ENCODE measurements at regions not wholly inside any gene's neighbourhood (a gene's known extent, or its start where the extent isn't known, plus 50 kb on each side); places are given as distances from the start of the nearest gene placed in this dataset.

- BruUV-seq (replicated peaks) = no TSS peak
- no peaks in the 10 kb centered on the region for H3K9me3 ChIP-seq (ENCODE audit: control insufficient read depth, insufficient read depth, low read depth, low read length)
- intact Hi-C loops (cut with micrococcal nuclease; ENCODE audit: unreplicated experiment) (no loop called here), in situ Hi-C loops (cut with HindIII; ENCODE audit: low pct_unique_long_range_greater_than_20kb, low sequenced_read_pairs) (no loop called here)
- ChIA-PET POLR2A (no interaction called here), CTCF (no interaction called here)
- H3K27me3 ChIP-seq (ENCODE audit: control insufficient read depth, insufficient read depth, low read length) = no peaks in the 10 kb centered on the region
- no peaks in the 10 kb centered on the region for H3K36me3 ChIP-seq (ENCODE audit: control insufficient read depth, insufficient read depth, low read length)
- H3K4me3 ChIP-seq (ENCODE audit: low read depth in 2 of 2, low read length in 2 of 2) = no peak overlapping the region
- no peaks in the 10 kb centered on the region for H3K4me1 ChIP-seq (ENCODE audit: control insufficient read depth, insufficient read depth, low read length)
- no peak for DNase-seq (ENCODE audit: low read depth, low spot score)
- ATAC-seq = no peak
- no peak for TF ChIP-seq POLR2AphosphoS5 (IDR thresholded peaks at IDR 0.05; ENCODE audit: low read depth, low read length)
- TF ChIP-seq REST (IDR thresholded peaks at IDR 0.05; ENCODE audit: insufficient read depth in 1 of 2, low read depth in 2 of 2, low read length in 1 of 2) = no peak
- TF ChIP-seq TCF7L2 (IDR thresholded peaks at IDR 0.05; ENCODE audit: low read depth, low read length) = no peak
- TF ChIP-seq CTCF (IDR thresholded peaks at IDR 0.05) = no peak
- TF ChIP-seq SIN3A (IDR thresholded peaks at IDR 0.05; ENCODE audit: borderline replicate concordance, insufficient read depth, low read depth, low read length) = no peak
- no peak overlapping the region for H3K27ac ChIP-seq (ENCODE audit: low read length)
Measured at GRCh38 chr9:81174023-81174422, 515.3 kb downstream of the TLE1 start.

- ATAC-seq (no peak), DNase-seq (ENCODE audit: low read depth, low spot score) (no peak)
- TF ChIP-seq TCF7L2 (IDR thresholded peaks at IDR 0.05; ENCODE audit: low read depth, low read length) (no peak), REST (IDR thresholded peaks at IDR 0.05; ENCODE audit: insufficient read depth in 1 of 2, low read depth in 2 of 2, low read length in 1 of 2) (no peak), CTCF (IDR thresholded peaks at IDR 0.05) (no peak), SIN3A (IDR thresholded peaks at IDR 0.05; ENCODE audit: borderline replicate concordance, insufficient read depth, low read depth, low read length) (no peak), POLR2AphosphoS5 (IDR thresholded peaks at IDR 0.05; ENCODE audit: low read depth, low read length) (no peak)
- Histone ChIP-seq H3K4me1 (ENCODE audit: control insufficient read depth, insufficient read depth, low read length) (no peaks in the 10 kb centered on the region), H3K9me3 (ENCODE audit: control insufficient read depth, insufficient read depth, low read depth, low read length) (no peaks in the 10 kb centered on the region), H3K27me3 (ENCODE audit: control insufficient read depth, insufficient read depth, low read length) (no peaks in the 10 kb centered on the region), H3K27ac (ENCODE audit: low read length) (no peak overlapping the region), H3K4me3 (ENCODE audit: low read depth in 2 of 2, low read length in 2 of 2) (no peak overlapping the region), H3K36me3 (ENCODE audit: control insufficient read depth, insufficient read depth, low read length) (no peaks in the 10 kb centered on the region)
- intact Hi-C loops (cut with micrococcal nuclease; ENCODE audit: unreplicated experiment) = no loop called here
- in situ Hi-C loops (cut with HindIII; ENCODE audit: low pct_unique_long_range_greater_than_20kb, low sequenced_read_pairs) = no loop called here
- POLR2A ChIA-PET = no interaction called here
- no TSS peak for BruUV-seq (replicated peaks)
- CTCF ChIA-PET = no interaction called here
Measured at GRCh38 chr9:81171689-81172088, 517.7 kb downstream of the TLE1 start.

All from Panc1 (cell line).